ENCODE measurements at regions not wholly inside any gene's neighbourhood (a gene's known extent, or its start where the extent isn't known, plus 50 kb on each side); places are given as distances from the start of the nearest gene placed in this dataset.

- Histone ChIP-seq H3K4me3 (ENCODE audit: extremely low read depth in 1 of 4, insufficient read depth in 2 of 4, low read depth in 3 of 4, low read length in 4 of 4) (no peak overlapping the region), H2BK5ac (ENCODE audit: low read depth, low read length) (no peak overlapping the region), H2BK12ac (ENCODE audit: low read depth, low read length) (no peak overlapping the region), H3K9ac (replicated peaks in 1 of 4; ENCODE audit: extremely low read depth in 1 of 4, low read depth in 3 of 4, low read length in 3 of 4) (no peak overlapping the region), H3K14ac (ENCODE audit: insufficient read length) (no peak overlapping the region), H4K20me1 (replicated peaks in 1 of 2; ENCODE audit: control insufficient read depth in 1 of 2, insufficient read depth in 2 of 2, low read length in 2 of 2) (no peaks in the 10 kb centered on the region), H3K4me2 (ENCODE audit: insufficient read depth in 1 of 2, low read depth in 2 of 2, low read length in 2 of 2) (no peak overlapping the region), H4K5ac (ENCODE audit: insufficient read length, low read depth, low read length) (no peak overlapping the region), H3K36me3 (ENCODE audit: control insufficient read depth in 2 of 4, insufficient read depth in 4 of 4, low read length in 3 of 4) (no peaks in the 10 kb centered on the region), H3K18ac (ENCODE audit: extremely low read depth, low read length) (no peak overlapping the region), H3K79me2 (ENCODE audit: control insufficient read depth in 1 of 2, insufficient read depth in 2 of 2, low read length in 2 of 2) (no peaks in the 10 kb centered on the region), H3K4ac (replicated peaks; ENCODE audit: insufficient read length, low read depth, low read length) (no peak overlapping the region), H2BK120ac (replicated peaks; ENCODE audit: low read depth, low read length) (no peak overlapping the region), H3K27me3 (replicated peaks in 1 of 4; ENCODE audit: control insufficient read depth in 3 of 4, extremely low read depth in 1 of 4, insufficient read depth in 3 of 4, low read length in 3 of 4) (no peaks in the 10 kb centered on the region), H3K23me2 (ENCODE audit: low read depth, low read length) (no peaks in the 10 kb centered on the region), H2AFZ (ENCODE audit: low read length) (no peak overlapping the region), H4K8ac (ENCODE audit: extremely low read depth, insufficient read depth, low read length) (no peak overlapping the region), H3K4me1 (replicated peaks in 1 of 4; ENCODE audit: control insufficient read depth in 3 of 4, insufficient read depth in 4 of 4, low read length in 3 of 4) (no peaks in the 10 kb centered on the region), H2BK15ac (ENCODE audit: low read length) (no peak overlapping the region), H2BK20ac (ENCODE audit: low read length) (no peak overlapping the region), H3K9me3 (ENCODE audit: insufficient read depth in 2 of 2, low read depth in 1 of 2, low read length in 1 of 2) (no peaks in the 10 kb centered on the region), H3K56ac (replicated peaks; ENCODE audit: insufficient read length, low read depth, low read length) (no peak overlapping the region), H4K91ac (replicated peaks; ENCODE audit: insufficient read length, low read length) (no peak overlapping the region), H3K79me1 (ENCODE audit: low read depth, low read length) (no peaks in the 10 kb centered on the region), H2AK5ac (ENCODE audit: low read depth, low read length) (no peak overlapping the region), H3K27ac (ENCODE audit: low read depth, low read length) (no peak overlapping the region), H3K23ac (ENCODE audit: insufficient read length) (no peak overlapping the region)
- WGBS, 2 experiments (ENCODE audit: extremely low coverage in 1 of 2, insufficient coverage in 1 of 2, insufficient read length in 1 of 2, insufficient replicate concordance in 2 of 2, low coverage in 1 of 2, low lambda C conversion rate in 2 of 2, missing lambda C conversion rate in 1 of 2), result 90% methylated on average over 7 of the region's 7 CpGs; no CpG with 5 or more reads in 1 of the 2 experiments
- ChIA-PET CTCF (ENCODE audit: partially characterized antibody) (interaction anchor here (0.8 to 1.7 kb wide), 4 partner anchors 12 to 288 kb away, joined by 3 to 4 read pairs (median 3); no protein-coding TSS in a partner anchor), POLR2A (ENCODE audit: partially characterized antibody) (no interaction called here)
- TF ChIP-seq SAP30 (IDR thresholded peaks at IDR 0.05; ENCODE audit: insufficient read depth, insufficient replicate concordance, low read length) (no peak), GTF2F1 (IDR thresholded peaks at IDR 0.05; ENCODE audit: borderline replicate concordance, low read depth, low read length) (no peak), YY1 (IDR thresholded peaks at IDR 0.05; ENCODE audit: low read depth, low read length) (no peak), EP300 (IDR thresholded peaks at IDR 0.05; ENCODE audit: borderline replicate concordance in 1 of 2, low read depth in 2 of 2, low read length in 2 of 2) (no peak), TEAD4 (IDR thresholded peaks at IDR 0.05; ENCODE audit: low read depth, low read length) (no peak), JUN (IDR thresholded peaks at IDR 0.05; ENCODE audit: low read depth, low read length) (no peak), BCL11A (IDR thresholded peaks at IDR 0.05; ENCODE audit: low read depth in 2 of 2, low read length in 2 of 2) (no peak), RFX5 (IDR thresholded peaks at IDR 0.05; ENCODE audit: borderline replicate concordance, low read depth, low read length) (no peak), JUND (IDR thresholded peaks at IDR 0.05; ENCODE audit: low read length) (no peak), POU5F1 (IDR thresholded peaks at IDR 0.05; ENCODE audit: low read depth, low read length) (no peak), SIRT6 (IDR thresholded peaks at IDR 0.05; ENCODE audit: low read length) (no peak), ZNF274 (IDR thresholded peaks at IDR 0.05; ENCODE audit: borderline replicate concordance, extremely low read depth, low read length) (no peak), CTBP2 (IDR thresholded peaks at IDR 0.05; ENCODE audit: borderline replicate concordance, insufficient read depth, insufficient read length, low read length) (no peak), SIX5 (IDR thresholded peaks at IDR 0.05; ENCODE audit: low read depth, low read length) (no peak)
- TF ChIP-seq, protein P1, sequence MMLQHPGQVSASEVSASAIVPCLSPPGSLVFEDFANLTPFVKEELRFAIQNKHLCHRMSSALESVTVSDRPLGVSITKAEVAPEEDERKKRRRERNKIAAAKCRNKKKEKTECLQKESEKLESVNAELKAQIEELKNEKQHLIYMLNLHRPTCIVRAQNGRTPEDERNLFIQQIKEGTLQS (IDR thresholded peaks at IDR 0.05; ENCODE audit: insufficient read depth, low read depth, low read length), result no peak
- DNase-seq (ENCODE audit: low read depth in 1 of 2, low spot score in 2 of 2) (no peak), FAIRE-seq (no peak)
These were observed 81.4 kb upstream of the GALNT2 start for GRCh38 chr1:229985613-229986010.
